HCT116 (cell line): ENCODE measurements at regions not wholly inside any gene's neighbourhood (a gene's known extent, or its start where the extent isn't known, plus 50 kb on each side); places are given as distances from the start of the nearest gene placed in this dataset.

Experiments
- ATAC-seq: fragments of 200-7000 bp; cut with Tn5 transposase; 2 replicates; pipeline ENCODE4 v1.9.1; 2020; ENCODE audit warnings: mild to moderate bottlenecking, moderate library complexity
- BruUV-seq: library from RNA; stranded (reverse); fragments of 400-500 nt; replicated peaks from 2 replicates; lab custom pipeline; 2021; lab: Mats Ljungman, UMichigan
- CTCF ChIA-PET: fragments of 300-600 bp; sonication (Branson Sonifier 250); formaldehyde crosslinking; loops from one replicate; lab custom pipeline; 2021; ENCODE audit warnings: antibody characterized with exemption; lab: Charles Lee
- POLR2A ChIA-PET: fragments of 300-600, 350-600 bp; sonication (Branson Sonifier 250); formaldehyde crosslinking; loops from one replicate; lab custom pipeline; 2021; ENCODE audit warnings: antibody characterized with exemption; lab: Charles Lee
- RAD21 ChIA-PET, 2 experiments: fragments of 300-600 bp; sonication (Branson Sonifier 250); formaldehyde crosslinking; loops; one replicate each; lab custom pipeline; 2023; ENCODE audit warnings: low total read pairs in 2 of 2; ENCODE audit not compliant: uncharacterized antibody in 2 of 2, unreplicated experiment in 2 of 2, low non-redundant PET in 1 of 2; lab: Charles Lee
- DNase-seq: peaks from one replicate; pipeline ENCODE4 v3.0.0-alpha.2; 2010; ENCODE audit warnings: low read depth, low spot score
- H2AFZ ChIP-seq: fragments of 200-600 bp; shearing (Covaris generic), sonication (generic); 2 replicates; pipeline ENCODE4 v1.6.1; 2017; ENCODE audit warnings: low read depth, mixed run types, mixed read lengths, antibody characterized with exemption, low read length; ENCODE audit not compliant: poor library complexity, severe bottlenecking
- H3K27ac ChIP-seq: 2 replicates; pipeline ENCODE4 v1.5.1; 2012; ENCODE audit warnings: low read depth, low read length
- H3K27me3 ChIP-seq: fragments of 200-600 bp; sonication (generic); 2 replicates; pipeline ENCODE4 v1.6.1; 2016; ENCODE audit warnings: mixed run types, low read length, mixed read lengths; ENCODE audit not compliant: insufficient read depth
- H3K36me3 ChIP-seq, 2 experiments: fragments of 200-500 bp in 1 of 2; fragments of 200-600 bp in 1 of 2; sonication (Bioruptor generic) in 1 of 2; sonication (generic) in 1 of 2; 2 replicates each; pipeline versions ENCODE4 v1.5.1 to v1.6.1; 2014 to 2016; ENCODE audit warnings: low read length in 2 of 2, inconsistent platforms in 1 of 2, mixed read lengths in 1 of 2, mixed run types in 1 of 2; ENCODE audit not compliant: insufficient read depth in 2 of 2, control insufficient read depth in 1 of 2
- H3K4me1 ChIP-seq, 2 experiments: fragments of 200-600 bp in 1 of 2; sonication (generic) in 1 of 2; 2 replicates each; pipeline versions ENCODE4 v1.5.1 to v1.6.1; 2012 to 2017; ENCODE audit warnings: low read length in 2 of 2, inconsistent platforms in 1 of 2, mild to moderate bottlenecking in 1 of 2, mixed read lengths in 1 of 2, mixed run types in 1 of 2, moderate library complexity in 1 of 2; ENCODE audit not compliant: insufficient read depth in 2 of 2, control insufficient read depth in 1 of 2
- H3K4me2 ChIP-seq: fragments of 200-600 bp; sonication (generic); 2 replicates; pipeline ENCODE4 v1.6.1; 2017; ENCODE audit warnings: mixed run types, low read length, mixed read lengths
- H3K4me3 ChIP-seq, 2 experiments: fragments of 200-600 bp in 1 of 2; sonication (generic) in 1 of 2; replicated peaks in 1 of 2; 2 replicates each; pipeline ENCODE4 v1.5.1; 2011 to 2016; ENCODE audit warnings: low read length in 2 of 2, control low read depth in 1 of 2, low read depth in 1 of 2, mild to moderate bottlenecking in 1 of 2, mixed read lengths in 1 of 2, mixed run types in 1 of 2
- H3K79me2 ChIP-seq: fragments of 200-600 bp; sonication (generic); 2 replicates; pipeline ENCODE4 v1.6.1; 2017; ENCODE audit warnings: mild to moderate bottlenecking, mixed run types, low read length, moderate library complexity, mixed read lengths; ENCODE audit not compliant: insufficient read depth
- H3K9ac ChIP-seq: fragments of 200-600 bp; sonication (generic); 2 replicates; pipeline ENCODE4 v1.6.1; 2016; ENCODE audit warnings: low read length, mixed read lengths
- H3K9me2 ChIP-seq: fragments of 200-600 bp; sonication (generic), shearing (Covaris generic); 2 replicates; pipeline ENCODE4 v1.6.1; 2017; ENCODE audit warnings: mixed run types, mild to moderate bottlenecking, moderate library complexity; ENCODE audit not compliant: insufficient read depth
- H3K9me3 ChIP-seq, 2 experiments: fragments of 200-500 bp in 1 of 2; fragments of 200-600 bp in 1 of 2; sonication (Bioruptor generic) in 1 of 2; sonication (generic) in 1 of 2; 2 replicates each; pipeline ENCODE4 v1.6.1; 2014 to 2017; ENCODE audit warnings: low read length in 2 of 2, mixed read lengths in 2 of 2, inconsistent platforms in 1 of 2, low read depth in 1 of 2, mild to moderate bottlenecking in 1 of 2, mixed run types in 1 of 2, moderate library complexity in 1 of 2; ENCODE audit not compliant: control insufficient read depth in 1 of 2, insufficient read depth in 1 of 2
- H4K20me1 ChIP-seq: fragments of 200-600 bp; sonication (generic), shearing (Covaris generic); 2 replicates; pipeline ENCODE4 v1.6.1; 2017; ENCODE audit warnings: mixed run types, mild to moderate bottlenecking, moderate library complexity; ENCODE audit not compliant: insufficient read depth
- CEBPB ChIP-seq: IDR thresholded peaks from 2 replicates; pipeline ENCODE4 v1.6.1; 2012; ENCODE audit warnings: low read depth
- EGR1 ChIP-seq: IDR thresholded peaks from 2 replicates; pipeline ENCODE4 v1.6.1; 2012; ENCODE audit warnings: low read depth
- EZH2 ChIP-seq: fragments of 200-600 bp; sonication (generic); IDR thresholded peaks from 2 replicates; pipeline ENCODE4 v1.6.1; 2017; ENCODE audit warnings: antibody characterized with exemption, mixed run types
- EZH2phosphoT487 ChIP-seq: fragments of 200-600 bp; IDR thresholded peaks from 2 replicates; pipeline ENCODE4 v1.6.1; 2018; ENCODE audit warnings: antibody characterized with exemption, borderline replicate concordance
- FOSL1 ChIP-seq: IDR thresholded peaks from 2 replicates; pipeline ENCODE4 v1.6.1; 2012; ENCODE audit warnings: low read depth
- POLR2AphosphoS5 ChIP-seq: IDR thresholded peaks from 2 replicates; pipeline ENCODE4 v1.6.1; 2011; ENCODE audit warnings: mild to moderate bottlenecking, low read depth, low read length, moderate library complexity
- RAD21 ChIP-seq: IDR thresholded peaks from 2 replicates; pipeline ENCODE4 v1.6.1; 2012; ENCODE audit warnings: low read depth, mild to moderate bottlenecking
- SIN3A ChIP-seq: IDR thresholded peaks from 2 replicates; pipeline ENCODE4 v1.6.1; 2012; ENCODE audit warnings: low read depth
- SP1 ChIP-seq: IDR thresholded peaks from 2 replicates; pipeline ENCODE4 v1.6.1; 2012; ENCODE audit warnings: low read depth
- SRF ChIP-seq: IDR thresholded peaks from 2 replicates; pipeline ENCODE4 v1.6.1; 2012; ENCODE audit warnings: low read depth
- TCF7L2 ChIP-seq: IDR thresholded peaks from 2 replicates; pipeline ENCODE4 v1.7.0; 2011; ENCODE audit warnings: borderline replicate concordance, inconsistent platforms; ENCODE audit not compliant: insufficient read depth, insufficient read length; ENCODE audit errors: extremely low read depth
- YY1 ChIP-seq: IDR thresholded peaks from 2 replicates; pipeline ENCODE4 v1.6.1; 2011; ENCODE audit warnings: low read length, low read depth, moderate library complexity, mild to moderate bottlenecking; ENCODE audit not compliant: insufficient replicate concordance; ENCODE audit errors: extremely low read depth
- ZFX ChIP-seq: fragments of 450-650 bp; IDR thresholded peaks from 2 replicates; pipeline ENCODE4 v1.6.1; 2017
- intact Hi-C: fragments of 100-400 bp; cut with micrococcal nuclease; formaldehyde crosslinking; loops from 2 replicates; pipeline ENCODE4 v1.10.0; 2022
- TF ChIP-seq, protein P1 (sequence below), 3 experiments: fragments of 200-600 bp in 1 of 3; sonication (generic) in 1 of 3; IDR thresholded peaks in 2 of 3; conservative IDR thresholded peaks in 1 of 3; 2 replicates each; pipeline ENCODE4 v1.5.1; 2012 to 2017; ENCODE audit warnings: low read depth in 2 of 3, low read length in 2 of 3, antibody characterized with exemption in 1 of 3, borderline replicate concordance in 1 of 3, control low read depth in 1 of 3, mild to moderate bottlenecking in 1 of 3, mixed read lengths in 1 of 3, mixed run types in 1 of 3, moderate library complexity in 1 of 3; ENCODE audit not compliant: insufficient read depth in 1 of 3
- TF ChIP-seq, protein P2 (sequence below): IDR thresholded peaks from 2 replicates; pipeline ENCODE4 v1.6.1; 2012
- TF ChIP-seq, protein P3 (sequence below): IDR thresholded peaks from 2 replicates; pipeline ENCODE4 v1.6.1; 2011; ENCODE audit warnings: mild to moderate bottlenecking, low read length, moderate library complexity; ENCODE audit not compliant: insufficient replicate concordance; ENCODE audit errors: extremely low read depth
- TF ChIP-seq, protein P4 (sequence below): IDR thresholded peaks from 2 replicates; pipeline ENCODE4 v1.6.1; 2012

DNA sequence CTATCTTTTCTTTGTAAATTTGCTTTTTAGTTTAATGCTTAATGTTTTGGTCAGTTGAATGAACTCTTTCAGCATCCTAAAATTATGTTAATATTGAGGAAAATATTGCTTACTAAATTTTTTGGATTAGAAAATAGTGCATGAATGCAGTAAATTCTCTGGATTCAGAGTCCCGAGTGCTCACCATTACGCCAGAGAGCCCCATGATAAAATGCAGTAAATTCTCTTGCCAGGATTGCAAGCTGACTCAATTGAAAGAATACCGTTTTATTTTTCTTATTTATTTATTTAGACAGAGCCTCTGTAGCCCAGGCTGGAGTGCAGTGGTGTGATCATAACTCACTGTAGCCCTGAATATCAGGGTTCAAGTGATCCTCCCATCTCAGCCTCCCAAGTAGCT lies 60.9 kb upstream of the ENPEP start:
- no peak for ATAC-seq

More for the DNA sequence above, 60.9 kb upstream of the ENPEP start:
- Histone ChIP-seq H3K9ac (no peak overlapping the region), H3K79me2 (no peaks in the 10 kb centered on the region), H3K4me3 (no peak overlapping the region), H3K4me1 (peaks cover 0 to 14% of the 10 kb centered on the region in 2 experiments; a peak in 2 of 4 replicates), H3K27me3 (no peaks in the 10 kb centered on the region), H3K27ac (no peak overlapping the region), H3K4me2 (no peak overlapping the region), H2AFZ (no peak overlapping the region), H4K20me1 (no peaks in the 10 kb centered on the region), H3K9me3 (peaks cover 0 to 11% of the 10 kb centered on the region in 2 experiments; a peak in 1 of 4 replicates)
- no TSS peak for BruUV-seq
- no peak for DNase-seq
- intact Hi-C loops = no loop called here
- POLR2A ChIA-PET = no interaction called here
- TF ChIP-seq, protein P1, sequence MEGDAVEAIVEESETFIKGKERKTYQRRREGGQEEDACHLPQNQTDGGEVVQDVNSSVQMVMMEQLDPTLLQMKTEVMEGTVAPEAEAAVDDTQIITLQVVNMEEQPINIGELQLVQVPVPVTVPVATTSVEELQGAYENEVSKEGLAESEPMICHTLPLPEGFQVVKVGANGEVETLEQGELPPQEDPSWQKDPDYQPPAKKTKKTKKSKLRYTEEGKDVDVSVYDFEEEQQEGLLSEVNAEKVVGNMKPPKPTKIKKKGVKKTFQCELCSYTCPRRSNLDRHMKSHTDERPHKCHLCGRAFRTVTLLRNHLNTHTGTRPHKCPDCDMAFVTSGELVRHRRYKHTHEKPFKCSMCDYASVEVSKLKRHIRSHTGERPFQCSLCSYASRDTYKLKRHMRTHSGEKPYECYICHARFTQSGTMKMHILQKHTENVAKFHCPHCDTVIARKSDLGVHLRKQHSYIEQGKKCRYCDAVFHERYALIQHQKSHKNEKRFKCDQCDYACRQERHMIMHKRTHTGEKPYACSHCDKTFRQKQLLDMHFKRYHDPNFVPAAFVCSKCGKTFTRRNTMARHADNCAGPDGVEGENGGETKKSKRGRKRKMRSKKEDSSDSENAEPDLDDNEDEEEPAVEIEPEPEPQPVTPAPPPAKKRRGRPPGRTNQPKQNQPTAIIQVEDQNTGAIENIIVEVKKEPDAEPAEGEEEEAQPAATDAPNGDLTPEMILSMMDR (IDR thresholded peaks at IDR 0.05 in 2 of 3, conservative IDR thresholded peaks at IDR 0.05 in 1 of 3; ENCODE audit: borderline replicate concordance in 1 of 3, insufficient read depth in 1 of 3, low read depth in 2 of 3, low read length in 2 of 3) = no peak
- no peak for TF ChIP-seq YY1
- TF ChIP-seq, protein P2, sequence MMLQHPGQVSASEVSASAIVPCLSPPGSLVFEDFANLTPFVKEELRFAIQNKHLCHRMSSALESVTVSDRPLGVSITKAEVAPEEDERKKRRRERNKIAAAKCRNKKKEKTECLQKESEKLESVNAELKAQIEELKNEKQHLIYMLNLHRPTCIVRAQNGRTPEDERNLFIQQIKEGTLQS = no peak
- no peak for TF ChIP-seq SIN3A
- TF ChIP-seq EZH2 = no peak
- no peak for TF ChIP-seq CEBPB
- no peak for TF ChIP-seq FOSL1
- no peak for TF ChIP-seq SRF
- no peak for TF ChIP-seq SP1
- no peak for TF ChIP-seq EGR1
- no peak for TF ChIP-seq RAD21
- TF ChIP-seq EZH2phosphoT487 = no peak
- TF ChIP-seq, protein P3, sequence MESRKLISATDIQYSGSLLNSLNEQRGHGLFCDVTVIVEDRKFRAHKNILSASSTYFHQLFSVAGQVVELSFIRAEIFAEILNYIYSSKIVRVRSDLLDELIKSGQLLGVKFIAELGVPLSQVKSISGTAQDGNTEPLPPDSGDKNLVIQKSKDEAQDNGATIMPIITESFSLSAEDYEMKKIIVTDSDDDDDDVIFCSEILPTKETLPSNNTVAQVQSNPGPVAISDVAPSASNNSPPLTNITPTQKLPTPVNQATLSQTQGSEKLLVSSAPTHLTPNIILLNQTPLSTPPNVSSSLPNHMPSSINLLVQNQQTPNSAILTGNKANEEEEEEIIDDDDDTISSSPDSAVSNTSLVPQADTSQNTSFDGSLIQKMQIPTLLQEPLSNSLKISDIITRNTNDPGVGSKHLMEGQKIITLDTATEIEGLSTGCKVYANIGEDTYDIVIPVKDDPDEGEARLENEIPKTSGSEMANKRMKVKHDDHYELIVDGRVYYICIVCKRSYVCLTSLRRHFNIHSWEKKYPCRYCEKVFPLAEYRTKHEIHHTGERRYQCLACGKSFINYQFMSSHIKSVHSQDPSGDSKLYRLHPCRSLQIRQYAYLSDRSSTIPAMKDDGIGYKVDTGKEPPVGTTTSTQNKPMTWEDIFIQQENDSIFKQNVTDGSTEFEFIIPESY = no peak
- TF ChIP-seq TCF7L2 = no peak
- TF ChIP-seq ZFX = no peak
- TF ChIP-seq POLR2AphosphoS5 = no peak
- TF ChIP-seq, protein P4, sequence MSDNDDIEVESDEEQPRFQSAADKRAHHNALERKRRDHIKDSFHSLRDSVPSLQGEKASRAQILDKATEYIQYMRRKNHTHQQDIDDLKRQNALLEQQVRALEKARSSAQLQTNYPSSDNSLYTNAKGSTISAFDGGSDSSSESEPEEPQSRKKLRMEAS = no peak
- TF ChIP-seq, all 23 proteins: peak for 0
- H3K9me2 ChIP-seq = no peaks in the 10 kb centered on the region
- ChIA-PET CTCF (no interaction called here), RAD21 (no interaction called here)
- H3K36me3 ChIP-seq = no peaks in the 10 kb centered on the region
